Heart left ventricle (tissue), 16 donors: ENCODE measurements at regions not wholly inside any gene's neighbourhood (a gene's known extent, or its start where the extent isn't known, plus 50 kb on each side); places are given as distances from the start of the nearest gene placed in this dataset.
A peak's percentile ranks its signal among the peaks of the same experiment; 100 is the strongest.

Experiments used
- ATAC-seq, 4 donors: fragments of 200-7000 bp; cut with Tn5 transposase; one replicate each; pipeline ENCODE4 v1.9.1; 2020 to 2022; ENCODE audit warnings: moderate library complexity in 4 of 4, mild to moderate bottlenecking in 3 of 4, moderate number of reproducible peaks in 1 of 4
- DNase-seq, 5 donors: peaks; one replicate each; pipeline ENCODE4 v3.0.0-alpha.2; 2020
- H3K27ac ChIP-seq, 12 donors: fragments of 200-600 bp; sonication (generic) in 4 of 12; one replicate each; pipeline versions ENCODE4 v1.5.0 to v1.8.0; 2016 to 2022; ENCODE audit warnings: mild to moderate bottlenecking in 2 of 12
- H3K27me3 ChIP-seq, 9 donors: fragments of 200-600 bp; sonication (generic) in 2 of 9; one replicate each; pipeline versions ENCODE4 v1.5.1 to v1.8.0; 2016 to 2022; ENCODE audit warnings: mild to moderate bottlenecking in 3 of 9
- H3K36me3 ChIP-seq, 9 donors: fragments of 200-600 bp; sonication (generic) in 2 of 9; one replicate each; pipeline versions ENCODE4 v1.5.0 to v1.8.0; 2018 to 2022; ENCODE audit warnings: mild to moderate bottlenecking in 2 of 9
- H3K4me1 ChIP-seq, 12 donors: fragments of 200-600 bp; sonication (generic) in 4 of 12; one replicate each; pipeline versions ENCODE4 v1.5.0 to v1.8.0; 2016 to 2022; ENCODE audit warnings: mild to moderate bottlenecking in 3 of 12
- H3K4me3 ChIP-seq, 12 donors: fragments of 200-600 bp; sonication (generic) in 4 of 12; one replicate each; pipeline versions ENCODE4 v1.5.0 to v1.8.0; 2017 to 2022; ENCODE audit warnings: mild to moderate bottlenecking in 9 of 12, moderate library complexity in 4 of 12
- H3K9me3 ChIP-seq, 12 donors: fragments of 200-600 bp; sonication (generic) in 4 of 12; one replicate each; pipeline versions ENCODE4 v1.5.0 to v1.8.0; 2016 to 2022; ENCODE audit warnings: mild to moderate bottlenecking in 1 of 12
- POLR2A ChIP-seq, 2 donors: fragments of 450-650 bp; IDR thresholded peaks; one replicate each; pipeline ENCODE4 v1.6.1; 2017; ENCODE audit warnings: antibody characterized with exemption in 2 of 2, mild to moderate bottlenecking in 2 of 2, moderate library complexity in 2 of 2
- WGBS, 4 donors: extraction: QIAGEN DNeasy Blood & Tissue Kit in 2 of 4; methylation state at CpG; one replicate each; pipeline versions ENCODE4 v1.1.5 to v1.1.7; 2013 to 2018; 5-methylcytosine and 5-hydroxymethylcytosine counted together
- intact Hi-C, 10 donors: fragments of 100-400 bp; cut with DNase I; formaldehyde crosslinking; loops; one replicate each; pipeline versions ENCODE4 v1.11.1 to v1.14.2; 2022
- TF ChIP-seq, protein P1 (sequence below), 12 donors: fragments of 200-600 bp; sonication (generic) in 4 of 12; IDR thresholded peaks; one replicate each; pipeline versions ENCODE4 v1.5.0 to v1.8.0; 2018 to 2022; ENCODE audit warnings: antibody characterized with exemption in 12 of 12, mild to moderate bottlenecking in 5 of 12
- donor health status: ischemic (EF 13 %, LVEDD 7.1; RV severe dilation, severe dysfunction).
- donor health status: healthy with polysubstance abuse.
- donor health status: DM: no; HTN: yes; CAD: no.
- donor health status: DM: no; HTN: no; CAD: no.
- donor health status: ischemic (EF 25% LVEDD 6.9; RV normal size, moderate dysfunction).
- donor health status: ischemic (EF 25% LVEDD 5.7; RV mildly dilated, moderate dysfunction).
- donor health status: healthy.
- donor health status: DM: yes; HTN: yes; CAD: no.
- donor health status: ischemic (EF 35%, LVEDD 5.7; RV mildly dilated, moderate dysfunction).
- donor health status: nonischemic (EF 11% LVEDD 7.7; RV severe dilation, severe dysfunction).
- donor health status: DM: yes; HTN: yes; CAD: no.
- donor health status: PGD.
- donor health status: ischemic (EF 29% LVEDD 5.4; RV normal size, mild dysfunction).
- donor health status: nonischemic (EF 23%, LVEDD 6.1; RV moderate dilation, normal function).

DNA sequence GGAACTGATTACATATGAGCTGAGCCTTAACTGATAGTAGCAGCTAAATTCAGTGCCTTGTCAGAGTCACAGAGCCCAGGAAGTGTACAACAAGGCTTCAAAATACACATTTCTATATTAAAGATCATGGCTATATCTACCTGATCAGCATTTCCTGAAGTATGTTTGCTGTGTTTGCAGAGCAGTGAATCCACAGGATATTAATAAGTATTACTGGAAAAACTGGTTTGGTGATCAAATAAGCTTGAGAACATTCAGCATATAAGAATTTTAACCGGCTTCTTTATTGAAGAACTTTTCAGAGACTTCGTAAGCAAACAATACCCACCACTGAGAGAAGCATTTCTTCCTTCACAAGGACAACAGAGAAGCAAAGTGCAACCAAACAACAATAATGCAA lies 227.0 kb downstream of the ELAVL2 start:
- 91 to 96% (median 92%) methylated on average over 2 of the region's 2 CpGs for WGBS, 4 donors
- DNase-seq (no peak), ATAC-seq (no peak)
- intact Hi-C loops = no loop called here
- TF ChIP-seq, protein P1, sequence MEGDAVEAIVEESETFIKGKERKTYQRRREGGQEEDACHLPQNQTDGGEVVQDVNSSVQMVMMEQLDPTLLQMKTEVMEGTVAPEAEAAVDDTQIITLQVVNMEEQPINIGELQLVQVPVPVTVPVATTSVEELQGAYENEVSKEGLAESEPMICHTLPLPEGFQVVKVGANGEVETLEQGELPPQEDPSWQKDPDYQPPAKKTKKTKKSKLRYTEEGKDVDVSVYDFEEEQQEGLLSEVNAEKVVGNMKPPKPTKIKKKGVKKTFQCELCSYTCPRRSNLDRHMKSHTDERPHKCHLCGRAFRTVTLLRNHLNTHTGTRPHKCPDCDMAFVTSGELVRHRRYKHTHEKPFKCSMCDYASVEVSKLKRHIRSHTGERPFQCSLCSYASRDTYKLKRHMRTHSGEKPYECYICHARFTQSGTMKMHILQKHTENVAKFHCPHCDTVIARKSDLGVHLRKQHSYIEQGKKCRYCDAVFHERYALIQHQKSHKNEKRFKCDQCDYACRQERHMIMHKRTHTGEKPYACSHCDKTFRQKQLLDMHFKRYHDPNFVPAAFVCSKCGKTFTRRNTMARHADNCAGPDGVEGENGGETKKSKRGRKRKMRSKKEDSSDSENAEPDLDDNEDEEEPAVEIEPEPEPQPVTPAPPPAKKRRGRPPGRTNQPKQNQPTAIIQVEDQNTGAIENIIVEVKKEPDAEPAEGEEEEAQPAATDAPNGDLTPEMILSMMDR (IDR thresholded peaks at IDR 0.05) = no peak
- TF ChIP-seq POLR2A (IDR thresholded peaks at IDR 0.05) = no peak
- Histone ChIP-seq H3K4me3 (no peak overlapping the region), H3K27ac (no peak overlapping the region), H3K27me3 (no peaks in the 10 kb centered on the region), H3K9me3 (no peaks in the 10 kb centered on the region), H3K36me3 (no peaks in the 10 kb centered on the region), H3K4me1 (peaks cover 0 to 11% (median 3%) of the 10 kb centered on the region in 12 donors)

DNA sequence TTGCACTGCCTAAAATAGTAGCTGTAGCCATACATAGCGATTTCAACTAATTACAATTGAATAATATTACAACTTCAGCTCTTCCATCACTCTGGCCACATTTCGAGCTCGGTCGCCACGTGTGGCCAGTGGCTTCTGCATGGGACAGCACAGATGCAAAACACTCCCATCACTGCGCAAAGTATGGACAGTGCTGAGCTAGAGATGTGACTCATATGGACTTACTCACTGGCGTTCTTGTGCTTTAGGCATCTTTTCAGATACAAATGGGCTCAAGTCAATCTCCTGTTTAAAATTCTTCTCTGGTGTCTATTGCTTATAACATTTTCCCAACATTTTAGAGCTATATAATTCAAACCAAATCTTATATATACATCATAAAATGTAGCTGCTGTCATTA lies 222.7 kb downstream of the ELAVL2 start:
- Histone ChIP-seq H3K27me3 (no peaks in the 10 kb centered on the region), H3K36me3 (no peaks in the 10 kb centered on the region), H3K4me1 (no peaks in the 10 kb centered on the region), H3K9me3 (no peaks in the 10 kb centered on the region), H3K27ac (no peak overlapping the region), H3K4me3 (no peak overlapping the region)
- WGBS, 4 donors = 91 to 96% (median 95%) methylated on average over 7 of the region's 7 CpGs
- TF ChIP-seq POLR2A (IDR thresholded peaks at IDR 0.05) = no peak
- ATAC-seq (no peak), DNase-seq (no peak)
- intact Hi-C loops = no loop called here

DNA sequence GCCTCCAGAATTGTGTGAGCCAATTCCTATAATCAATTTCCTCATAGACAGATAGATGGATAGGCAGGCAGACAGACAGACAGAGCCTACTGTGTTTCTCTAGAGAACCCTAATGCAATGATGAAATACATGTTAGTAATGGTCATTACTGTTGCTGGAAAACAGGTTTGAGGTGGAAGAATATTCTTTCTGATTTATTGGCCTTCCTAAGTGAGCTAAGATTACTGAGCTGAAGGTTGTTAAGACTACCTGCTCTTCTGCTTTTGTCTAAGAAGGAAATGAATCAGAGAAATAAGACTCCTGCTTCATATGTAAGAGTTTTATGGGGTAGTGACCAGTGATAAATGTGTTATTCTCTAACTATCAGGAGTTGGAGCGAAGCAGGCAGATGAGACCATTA lies 219.9 kb downstream of the ELAVL2 start:
- no peaks in the 10 kb centered on the region for H3K36me3 ChIP-seq
- no peaks in the 10 kb centered on the region for H3K27me3 ChIP-seq
- no peaks in the 10 kb centered on the region for H3K9me3 ChIP-seq
- ATAC-seq (no peak), DNase-seq (no peak)
- TF ChIP-seq, protein P1 (IDR thresholded peaks at IDR 0.05) = no peak
- no peak for TF ChIP-seq POLR2A (IDR thresholded peaks at IDR 0.05)
- H3K4me1 ChIP-seq = no peaks in the 10 kb centered on the region
- no peak overlapping the region for H3K4me3 ChIP-seq
- WGBS, 4 donors = 92 to 100% (median 100%) methylated on average over 1 of the region's 1 CpG
- H3K27ac ChIP-seq = no peak overlapping the region
- intact Hi-C loops = no loop called here

DNA sequence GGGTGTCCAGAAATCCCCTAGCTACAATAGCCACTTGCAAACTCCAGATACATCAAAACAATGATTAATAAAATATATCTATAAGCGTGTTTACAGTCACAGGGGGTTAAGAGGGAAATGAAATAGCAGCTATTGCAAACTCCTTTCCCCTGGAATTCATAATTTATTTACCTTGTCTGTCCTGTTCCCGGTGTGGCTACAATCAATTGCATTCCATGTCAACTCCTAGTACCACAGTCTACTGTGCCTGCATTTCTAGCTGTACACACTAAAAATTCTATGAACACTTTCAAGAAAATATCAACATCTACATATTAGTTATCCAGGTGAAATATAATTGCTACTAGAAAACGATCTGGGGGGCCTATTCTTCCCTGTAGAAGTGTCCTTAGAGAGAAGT lies 217.6 kb downstream of the ELAVL2 start:
- TF ChIP-seq, protein P1 (IDR thresholded peaks at IDR 0.05) = no peak
- TF ChIP-seq POLR2A (IDR thresholded peaks at IDR 0.05) = no peak
- Histone ChIP-seq H3K27me3 (no peaks in the 10 kb centered on the region), H3K36me3 (no peaks in the 10 kb centered on the region), H3K9me3 (no peaks in the 10 kb centered on the region), H3K4me3 (no peak overlapping the region), H3K4me1 (peaks cover 0 to 6% (median 0%) of the 10 kb centered on the region in 12 donors), H3K27ac (no peak overlapping the region)
- DNase-seq = no peak
- 71 to 80% (median 76%) methylated on average over 3 of the region's 3 CpGs for WGBS, 4 donors
- ATAC-seq = no peak
- intact Hi-C loops = no loop called here

DNA sequence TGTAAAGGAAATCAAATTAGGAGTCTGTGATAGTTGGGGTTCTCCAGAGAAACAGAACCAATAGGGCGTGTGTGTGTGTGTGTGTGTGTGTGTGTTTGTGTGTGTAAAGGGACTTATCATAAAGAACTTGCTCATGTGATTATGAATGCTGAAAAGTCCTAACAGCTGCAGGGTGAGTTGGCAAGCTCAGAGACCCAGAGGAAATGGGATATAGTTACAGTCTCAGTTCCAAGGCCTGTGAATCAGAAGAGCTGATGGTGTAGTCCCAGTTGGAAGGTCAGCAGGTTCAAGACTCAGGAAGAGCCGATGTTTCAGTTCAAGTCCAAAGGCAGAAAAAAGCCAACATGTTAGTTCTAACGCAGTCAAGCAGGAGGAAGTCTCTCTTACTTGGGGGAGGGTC lies 214.2 kb downstream of the ELAVL2 start:
- Histone ChIP-seq H3K27ac (no peak overlapping the region), H3K27me3 (no peaks in the 10 kb centered on the region), H3K4me1 (peaks cover 0 to 6% (median 0%) of the 10 kb centered on the region in 12 donors), H3K36me3 (no peaks in the 10 kb centered on the region), H3K9me3 (no peaks in the 10 kb centered on the region), H3K4me3 (no peak overlapping the region)
- intact Hi-C loops = loop anchor here in 2 of 10 donors (5.0 to 10.0 kb wide), 2 partner anchors 50 to 57 kb away; no protein-coding TSS in a partner anchor
- WGBS, 4 donors = 47 to 71% (median 59%) methylated on average over 3 of the region's 3 CpGs
- DNase-seq = no peak
- TF ChIP-seq, protein P1 (IDR thresholded peaks at IDR 0.05) = no peak
- no peak for TF ChIP-seq POLR2A (IDR thresholded peaks at IDR 0.05)
- peak in 1 of 4 donors; percentile 20 for ATAC-seq
